ENCODE measurements at regions not wholly inside any gene's neighbourhood (a gene's known extent, or its start where the extent isn't known, plus 50 kb on each side); places are given as distances from the start of the nearest gene placed in this dataset.

- TF ChIP-seq ZFX (IDR thresholded peaks at IDR 0.05; ENCODE audit: borderline replicate concordance) (no peak), CTCF (IDR thresholded peaks at IDR 0.05) (no peak)
- no peak overlapping the region for H3K27ac ChIP-seq
Measured at GRCh38 chr10:57224811-57225210, 863.8 kb upstream of the ZWINT start.

DNA sequence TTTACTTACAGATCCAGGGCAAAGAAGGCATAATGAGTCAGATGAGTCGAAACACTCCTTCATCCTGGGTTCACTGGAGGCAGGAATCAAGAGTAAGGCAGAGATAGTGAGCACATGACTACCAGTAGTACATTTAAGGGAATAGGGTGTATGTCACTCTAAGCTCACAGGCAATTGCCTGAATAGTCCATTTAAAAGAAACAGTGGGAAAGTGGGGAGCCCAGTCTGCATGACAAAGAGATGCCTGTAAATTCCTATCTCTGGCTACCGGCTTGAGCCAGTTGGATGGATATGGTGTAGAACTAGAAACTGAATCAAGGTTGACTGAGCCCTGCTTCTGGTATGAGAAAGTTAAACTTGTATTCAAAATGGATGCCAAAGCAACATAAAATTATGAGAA is 861.5 kb upstream of the ZWINT start:
- no peak overlapping the region for H3K27ac ChIP-seq
- TF ChIP-seq ZFX (IDR thresholded peaks at IDR 0.05; ENCODE audit: borderline replicate concordance), result no peak
- no peak for TF ChIP-seq CTCF (IDR thresholded peaks at IDR 0.05)

GRCh38 chr10:57222129-57222528 is 861.1 kb upstream of the ZWINT start:
- TF ChIP-seq ZFX (IDR thresholded peaks at IDR 0.05; ENCODE audit: borderline replicate concordance) (no peak), CTCF (IDR thresholded peaks at IDR 0.05) (no peak)
- no peak overlapping the region for H3K27ac ChIP-seq

DNA sequence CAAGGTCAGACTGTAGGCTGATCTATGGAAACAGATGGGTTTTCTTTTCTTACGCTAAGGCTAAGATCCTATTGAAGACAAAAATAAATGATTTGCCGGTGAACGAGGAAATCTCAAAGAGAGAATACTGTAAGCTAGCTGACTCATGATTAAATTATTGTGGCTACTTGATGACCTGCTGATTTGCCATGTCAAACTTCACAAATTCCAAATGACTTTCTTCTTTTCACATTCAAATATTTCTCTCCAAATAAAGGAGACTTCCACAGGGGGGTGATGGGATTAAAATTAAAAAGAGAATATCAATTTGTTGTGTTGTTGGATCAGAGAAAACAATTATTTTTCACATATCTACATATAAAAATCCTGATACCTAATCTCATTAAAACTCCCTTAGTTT is 860.6 kb upstream of the ZWINT start:
- TF ChIP-seq ZFX (IDR thresholded peaks at IDR 0.05; ENCODE audit: borderline replicate concordance) (no peak), CTCF (IDR thresholded peaks at IDR 0.05) (no peak)
- H3K27ac ChIP-seq, result no peak overlapping the region

GRCh38 chr10:57218382-57218781 is 857.3 kb upstream of the ZWINT start:
- TF ChIP-seq CTCF (IDR thresholded peaks at IDR 0.05) (no peak), ZFX (IDR thresholded peaks at IDR 0.05; ENCODE audit: borderline replicate concordance) (no peak)
- H3K27ac ChIP-seq, result no peak overlapping the region

DNA sequence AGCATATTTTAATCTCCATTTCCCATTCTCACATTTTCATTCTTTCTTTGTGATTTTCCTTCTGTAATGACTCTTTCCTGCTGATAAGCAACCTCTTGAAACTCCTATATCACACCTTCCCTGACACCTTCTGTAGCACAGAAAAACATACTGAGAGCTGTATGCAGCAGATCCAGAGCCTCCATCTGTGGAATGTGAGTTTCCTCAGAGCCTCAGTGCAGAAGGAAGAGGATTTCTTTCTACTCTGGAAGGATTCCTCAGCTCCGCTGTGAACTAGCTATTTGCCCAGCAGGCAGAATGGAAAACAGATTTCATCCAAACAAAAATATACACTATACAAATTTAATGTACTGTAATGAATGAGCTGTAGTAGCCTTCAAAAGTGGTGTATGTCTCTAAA is 841.3 kb upstream of the ZWINT start:
- no peak overlapping the region for H3K27ac ChIP-seq
- TF ChIP-seq ZFX (IDR thresholded peaks at IDR 0.05; ENCODE audit: borderline replicate concordance) (no peak), CTCF (IDR thresholded peaks at IDR 0.05) (no peak)

DNA sequence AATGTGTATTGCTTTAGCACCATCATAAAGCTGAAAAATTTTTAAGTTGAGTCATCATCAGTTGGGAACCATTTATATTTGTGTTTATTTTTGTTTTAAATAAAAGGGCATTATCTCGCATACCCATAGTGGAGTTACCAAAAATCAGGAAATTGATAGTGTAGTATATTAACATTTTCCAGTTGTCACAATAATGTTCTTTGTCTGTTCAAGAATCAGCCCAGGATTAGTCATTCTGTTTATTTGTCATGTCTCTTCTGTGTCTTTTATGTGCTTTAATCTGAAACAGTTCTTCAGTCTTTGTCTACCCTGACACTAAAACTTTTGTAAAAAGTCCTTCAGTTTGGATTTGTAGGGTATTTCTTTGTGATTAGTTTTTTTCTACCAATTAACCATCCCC is 827.8 kb upstream of the ZWINT start:
- no peak overlapping the region for H3K27ac ChIP-seq
- TF ChIP-seq CTCF (IDR thresholded peaks at IDR 0.05) (no peak), ZFX (IDR thresholded peaks at IDR 0.05; ENCODE audit: borderline replicate concordance) (no peak)

Data from 22Rv1 (cell line).